ENCODE measurements at regions not wholly inside any gene's neighbourhood (a gene's known extent, or its start where the extent isn't known, plus 50 kb on each side); places are given as distances from the start of the nearest gene placed in this dataset.
"Not testable (repeated sequence)": the region's sequence is repeated elsewhere in the genome, so short reads cannot be mapped to it uniquely, and the experiment has no call there.

DNA sequence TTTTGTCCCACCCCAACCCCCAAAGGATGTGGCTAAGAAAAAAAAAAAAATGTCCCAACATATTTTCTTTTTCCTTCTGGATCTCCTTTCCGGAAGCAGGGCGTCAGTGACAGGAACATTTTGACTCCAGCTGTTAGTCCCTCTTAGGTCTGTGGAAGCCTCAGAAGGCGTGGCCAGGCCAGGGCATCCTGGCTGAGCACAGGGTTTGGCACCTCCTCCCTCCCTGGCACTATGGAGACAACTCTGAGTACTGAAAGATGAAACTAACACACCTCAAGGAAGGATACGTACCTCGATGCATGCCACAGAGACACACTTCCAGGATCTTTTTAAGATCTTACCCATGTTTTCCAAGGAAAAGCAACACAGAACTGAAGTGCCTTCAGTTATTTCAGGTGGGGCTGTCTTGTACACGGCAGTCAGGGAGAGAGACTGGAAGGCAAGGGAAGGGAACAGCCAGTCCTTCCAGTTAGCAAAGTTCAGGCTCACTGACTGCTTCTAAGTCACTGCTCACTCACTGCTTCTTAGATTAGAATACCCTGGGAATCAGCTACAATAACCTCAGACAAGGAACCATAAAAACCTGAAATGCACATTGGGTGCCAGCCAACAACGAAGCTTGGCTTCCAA lies 406.9 kb upstream of the NPAP1 start:
- H3K27me3 ChIP-seq (ENCODE audit: low read depth, low read length); H3K9me3 ChIP-seq (ENCODE audit: insufficient read depth, low read length); H3K36me3 ChIP-seq (replicated peaks; ENCODE audit: low read depth, low read length); H3K27ac ChIP-seq (ENCODE audit: low read length); H2AFZ ChIP-seq (ENCODE audit: low read depth, low read length); H3K4me1 ChIP-seq (ENCODE audit: low read length); H3K9ac ChIP-seq (ENCODE audit: low read length); H3K4me3 ChIP-seq (ENCODE audit: low read length); H3K4me2 ChIP-seq (ENCODE audit: low read length); H3K79me2 ChIP-seq (ENCODE audit: low read length); H4K20me1 ChIP-seq (ENCODE audit: insufficient read depth, low read length): not testable (repeated sequence)

DNA sequence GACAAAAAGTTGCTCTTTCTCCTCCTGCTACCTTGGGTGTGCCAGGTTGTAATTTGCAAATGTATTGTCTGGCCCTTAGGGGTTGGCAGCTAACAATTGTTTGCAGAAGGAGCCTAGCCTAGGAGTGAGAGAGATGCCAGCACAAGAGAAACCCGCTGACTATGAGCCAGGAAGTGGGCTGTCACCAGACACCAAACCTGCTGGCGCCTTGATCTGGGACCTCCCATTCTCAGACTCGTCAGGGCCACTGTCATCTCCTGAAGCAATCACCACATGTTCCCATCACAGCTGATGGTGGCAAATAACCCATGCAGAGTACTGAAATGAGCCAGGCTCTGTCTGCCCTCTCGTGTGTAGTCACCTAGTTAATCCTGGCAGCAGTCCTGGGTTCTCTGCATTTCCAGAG lies 406.4 kb upstream of the NPAP1 start:
- Histone ChIP-seq H3K4me1 (ENCODE audit: low read length) (no peaks in the 10 kb centered on the region), H3K36me3 (replicated peaks; ENCODE audit: low read depth, low read length) (no peaks in the 10 kb centered on the region), H3K4me3 (ENCODE audit: low read length) (no peak overlapping the region), H3K9ac (ENCODE audit: low read length) (no peak overlapping the region), H3K27me3 (ENCODE audit: low read depth, low read length) (no peaks in the 10 kb centered on the region), H3K9me3 (ENCODE audit: insufficient read depth, low read length) (no peaks in the 10 kb centered on the region), H3K27ac (ENCODE audit: low read length) (no peak overlapping the region), H3K79me2 (ENCODE audit: low read length) (no peaks in the 10 kb centered on the region), H4K20me1 (ENCODE audit: insufficient read depth, low read length) (no peaks in the 10 kb centered on the region), H3K4me2 (ENCODE audit: low read length) (no peak overlapping the region), H2AFZ (ENCODE audit: low read depth, low read length) (no peak overlapping the region)
- TF ChIP-seq EZH2phosphoT487 (IDR thresholded peaks at IDR 0.05; ENCODE audit: low read depth) = no peak
- TF ChIP-seq, protein P1, sequence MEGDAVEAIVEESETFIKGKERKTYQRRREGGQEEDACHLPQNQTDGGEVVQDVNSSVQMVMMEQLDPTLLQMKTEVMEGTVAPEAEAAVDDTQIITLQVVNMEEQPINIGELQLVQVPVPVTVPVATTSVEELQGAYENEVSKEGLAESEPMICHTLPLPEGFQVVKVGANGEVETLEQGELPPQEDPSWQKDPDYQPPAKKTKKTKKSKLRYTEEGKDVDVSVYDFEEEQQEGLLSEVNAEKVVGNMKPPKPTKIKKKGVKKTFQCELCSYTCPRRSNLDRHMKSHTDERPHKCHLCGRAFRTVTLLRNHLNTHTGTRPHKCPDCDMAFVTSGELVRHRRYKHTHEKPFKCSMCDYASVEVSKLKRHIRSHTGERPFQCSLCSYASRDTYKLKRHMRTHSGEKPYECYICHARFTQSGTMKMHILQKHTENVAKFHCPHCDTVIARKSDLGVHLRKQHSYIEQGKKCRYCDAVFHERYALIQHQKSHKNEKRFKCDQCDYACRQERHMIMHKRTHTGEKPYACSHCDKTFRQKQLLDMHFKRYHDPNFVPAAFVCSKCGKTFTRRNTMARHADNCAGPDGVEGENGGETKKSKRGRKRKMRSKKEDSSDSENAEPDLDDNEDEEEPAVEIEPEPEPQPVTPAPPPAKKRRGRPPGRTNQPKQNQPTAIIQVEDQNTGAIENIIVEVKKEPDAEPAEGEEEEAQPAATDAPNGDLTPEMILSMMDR (IDR thresholded peaks at IDR 0.05; ENCODE audit: low read depth, low read length) = no peak

DNA sequence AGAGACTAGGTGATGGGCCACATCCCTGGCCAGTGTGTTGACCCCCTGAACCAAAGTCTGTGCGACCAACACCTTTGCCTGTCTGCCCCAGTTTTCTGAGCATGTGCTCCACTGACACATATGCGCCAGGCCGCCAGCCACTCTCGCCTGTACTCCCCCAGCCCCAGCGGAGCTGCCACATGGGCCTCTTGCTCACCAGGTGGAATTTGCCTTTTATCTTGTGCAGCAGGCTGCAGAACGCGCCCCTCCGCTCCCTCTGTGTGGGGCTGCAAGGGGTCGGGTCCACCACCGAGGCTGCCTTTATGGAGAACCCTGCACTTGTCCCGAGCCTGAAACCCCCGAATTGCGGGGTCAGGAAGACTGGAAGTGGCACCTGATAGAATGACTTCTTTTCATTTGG lies 405.7 kb upstream of the NPAP1 start:
- H3K9ac ChIP-seq (ENCODE audit: low read length) = no peak overlapping the region
- H3K4me2 ChIP-seq (ENCODE audit: low read length) = no peak overlapping the region
- no peak overlapping the region for H3K4me3 ChIP-seq (ENCODE audit: low read length)
- TF ChIP-seq, protein P1 (IDR thresholded peaks at IDR 0.05; ENCODE audit: low read depth, low read length) = no peak
- no peak for TF ChIP-seq EZH2phosphoT487 (IDR thresholded peaks at IDR 0.05; ENCODE audit: low read depth)
- H2AFZ ChIP-seq (ENCODE audit: low read depth, low read length) = no peak overlapping the region
- no peaks in the 10 kb centered on the region for H3K4me1 ChIP-seq (ENCODE audit: low read length)
- H4K20me1 ChIP-seq (ENCODE audit: insufficient read depth, low read length) = no peaks in the 10 kb centered on the region
- no peaks in the 10 kb centered on the region for H3K27me3 ChIP-seq (ENCODE audit: low read depth, low read length)
- H3K79me2 ChIP-seq (ENCODE audit: low read length) = no peaks in the 10 kb centered on the region
- no peak overlapping the region for H3K27ac ChIP-seq (ENCODE audit: low read length)
- H3K36me3 ChIP-seq (replicated peaks; ENCODE audit: low read depth, low read length) = no peaks in the 10 kb centered on the region
- no peaks in the 10 kb centered on the region for H3K9me3 ChIP-seq (ENCODE audit: insufficient read depth, low read length)

DNA sequence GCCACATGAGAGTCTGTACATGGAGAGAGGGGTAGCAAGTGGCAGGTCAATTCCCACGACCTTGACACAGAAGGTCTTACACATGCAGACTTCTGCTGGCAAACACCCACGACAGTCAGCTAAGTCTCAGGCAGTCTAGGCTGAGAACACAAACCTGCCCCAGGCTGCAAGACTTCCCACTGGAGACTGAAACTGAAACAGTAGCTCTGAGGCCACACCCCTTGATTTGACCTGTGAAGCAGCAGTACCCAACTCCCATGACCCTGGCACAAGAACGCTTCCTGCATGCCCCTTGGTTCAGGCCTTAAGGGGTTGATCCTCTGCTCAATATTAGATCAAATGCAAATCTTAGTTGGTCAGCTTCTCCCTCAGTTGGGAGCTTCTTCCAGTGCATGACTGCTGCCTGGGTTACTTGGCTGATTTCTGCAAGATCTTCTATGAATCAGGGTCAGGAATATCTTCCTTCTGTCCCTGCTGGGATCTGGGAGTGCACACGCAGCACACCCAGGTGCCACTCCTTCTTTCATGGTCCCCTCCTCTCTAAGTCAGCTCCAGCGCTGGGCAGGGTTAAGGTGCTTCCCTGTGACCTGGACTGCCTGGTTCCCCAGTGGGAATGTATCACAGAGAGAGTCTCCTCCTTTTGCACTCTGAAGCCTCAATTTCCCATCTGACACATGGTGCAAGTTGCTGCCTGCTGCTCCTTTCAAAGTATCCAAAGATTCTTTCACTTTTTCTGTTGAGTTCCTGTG lies 403.9 kb upstream of the NPAP1 start:
- not testable (repeated sequence) for H2AFZ ChIP-seq (ENCODE audit: low read depth, low read length); H3K36me3 ChIP-seq (replicated peaks; ENCODE audit: low read depth, low read length); H3K4me1 ChIP-seq (ENCODE audit: low read length); H3K4me2 ChIP-seq (ENCODE audit: low read length); H3K9me3 ChIP-seq (ENCODE audit: insufficient read depth, low read length); H3K27me3 ChIP-seq (ENCODE audit: low read depth, low read length); H4K20me1 ChIP-seq (ENCODE audit: insufficient read depth, low read length); H3K9ac ChIP-seq (ENCODE audit: low read length); H3K79me2 ChIP-seq (ENCODE audit: low read length); H3K27ac ChIP-seq (ENCODE audit: low read length); H3K4me3 ChIP-seq (ENCODE audit: low read length)

DNA sequence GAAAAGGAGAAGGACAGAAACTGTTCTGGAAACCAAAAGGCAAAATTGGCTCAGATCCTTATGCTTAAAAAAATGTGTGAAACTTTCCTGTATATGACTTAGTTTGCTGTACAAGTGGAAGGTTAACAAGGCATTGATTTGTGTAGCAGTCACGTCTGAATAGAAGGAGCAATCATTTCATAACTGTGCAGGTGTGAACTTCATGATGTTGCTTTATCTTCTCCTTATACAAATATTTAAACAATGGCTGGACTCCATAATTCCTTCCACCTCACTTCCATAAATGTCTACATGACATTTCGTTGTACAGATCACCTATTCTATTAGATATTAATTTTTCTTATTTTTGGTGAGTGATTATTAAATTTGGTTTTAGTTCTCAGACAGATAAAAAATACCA lies 382.7 kb upstream of the NPAP1 start:
- Histone ChIP-seq H3K4me1 (ENCODE audit: low read length) (no peaks in the 10 kb centered on the region), H3K4me2 (ENCODE audit: low read length) (no peak overlapping the region), H3K4me3 (ENCODE audit: low read length) (no peak overlapping the region), H4K20me1 (ENCODE audit: insufficient read depth, low read length) (no peaks in the 10 kb centered on the region), H3K79me2 (ENCODE audit: low read length) (no peaks in the 10 kb centered on the region), H3K9me3 (ENCODE audit: insufficient read depth, low read length) (no peaks in the 10 kb centered on the region), H2AFZ (ENCODE audit: low read depth, low read length) (no peak overlapping the region), H3K27me3 (ENCODE audit: low read depth, low read length) (no peaks in the 10 kb centered on the region), H3K36me3 (replicated peaks; ENCODE audit: low read depth, low read length) (no peaks in the 10 kb centered on the region), H3K9ac (ENCODE audit: low read length) (no peak overlapping the region), H3K27ac (ENCODE audit: low read length) (no peak overlapping the region)
- TF ChIP-seq, protein P1 (IDR thresholded peaks at IDR 0.05; ENCODE audit: low read depth, low read length) = no peak
- no peak for TF ChIP-seq EZH2phosphoT487 (IDR thresholded peaks at IDR 0.05; ENCODE audit: low read depth)

DNA sequence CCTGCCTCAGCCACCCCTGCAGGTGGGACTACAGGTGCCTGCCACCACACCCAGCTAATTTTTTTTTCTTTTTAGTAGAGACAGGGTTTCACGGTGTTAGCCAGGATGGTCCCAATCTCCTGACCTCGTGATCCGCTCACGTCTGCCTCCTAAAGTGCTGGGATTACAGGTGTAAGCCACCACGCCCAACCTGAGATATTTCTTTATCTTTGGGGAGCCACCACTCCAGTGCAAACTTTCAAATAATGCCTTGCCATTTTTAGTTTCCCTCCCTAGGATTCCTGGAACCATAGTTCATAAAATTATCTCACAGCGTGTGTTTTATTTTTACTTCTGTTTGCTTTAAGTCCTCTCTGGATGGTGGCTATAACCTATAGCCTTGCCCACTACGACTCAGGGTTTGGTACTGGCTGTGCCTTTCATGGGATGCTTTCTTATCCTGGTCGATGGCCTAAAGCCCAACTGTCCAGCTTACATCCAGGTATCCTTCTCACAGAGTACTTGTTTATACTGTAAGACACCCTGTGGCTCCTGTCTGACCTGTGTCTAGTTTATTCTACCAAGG lies 374.7 kb upstream of the NPAP1 start:
- not testable (repeated sequence) for H3K9me3 ChIP-seq (ENCODE audit: insufficient read depth, low read length); H3K9ac ChIP-seq (ENCODE audit: low read length); H3K27me3 ChIP-seq (ENCODE audit: low read depth, low read length); H3K4me3 ChIP-seq (ENCODE audit: low read length); H4K20me1 ChIP-seq (ENCODE audit: insufficient read depth, low read length); H3K4me1 ChIP-seq (ENCODE audit: low read length); H2AFZ ChIP-seq (ENCODE audit: low read depth, low read length); H3K27ac ChIP-seq (ENCODE audit: low read length); H3K79me2 ChIP-seq (ENCODE audit: low read length); H3K36me3 ChIP-seq (replicated peaks; ENCODE audit: low read depth, low read length); H3K4me2 ChIP-seq (ENCODE audit: low read length)

DNA sequence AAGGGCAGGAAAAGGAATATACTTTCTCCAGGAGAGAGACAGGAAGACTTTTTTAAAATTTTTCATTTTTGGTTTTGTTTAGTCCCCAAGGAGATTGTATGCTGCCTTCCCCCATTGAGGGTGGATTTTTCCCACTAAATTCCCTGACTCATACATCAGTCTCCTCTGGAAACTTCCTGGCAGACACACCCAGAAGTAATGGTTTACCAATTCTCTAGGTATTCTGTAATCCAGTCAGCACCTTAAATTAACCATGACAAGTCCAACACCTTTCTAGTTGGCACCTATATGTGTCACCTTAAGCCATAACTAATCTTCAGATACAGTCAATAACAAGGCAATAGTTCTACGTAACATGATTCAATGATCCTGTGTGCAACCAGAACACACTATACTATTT lies 373.6 kb upstream of the NPAP1 start:
- not testable (repeated sequence) for H3K9me3 ChIP-seq (ENCODE audit: insufficient read depth, low read length); H3K4me3 ChIP-seq (ENCODE audit: low read length); H4K20me1 ChIP-seq (ENCODE audit: insufficient read depth, low read length); H3K9ac ChIP-seq (ENCODE audit: low read length); H3K4me1 ChIP-seq (ENCODE audit: low read length); H2AFZ ChIP-seq (ENCODE audit: low read depth, low read length); H3K36me3 ChIP-seq (replicated peaks; ENCODE audit: low read depth, low read length); H3K27ac ChIP-seq (ENCODE audit: low read length); H3K27me3 ChIP-seq (ENCODE audit: low read depth, low read length); H3K4me2 ChIP-seq (ENCODE audit: low read length); H3K79me2 ChIP-seq (ENCODE audit: low read length)
